Hepatic stellate cell (primary cell): ENCODE measurements at regions not wholly inside any gene's neighbourhood (a gene's known extent, or its start where the extent isn't known, plus 50 kb on each side); places are given as distances from the start of the nearest gene placed in this dataset.
A peak's percentile ranks its signal among the peaks of the same experiment; 100 is the strongest.

Experiments
- DNase-seq: peaks from one replicate; pipeline ENCODE4 v3.0.0; 2011; ENCODE audit warnings: low spot score

- DNase-seq = no peak
These were observed 131.8 kb upstream of the HS6ST1 start for GRCh38 chr2:128450211-128451024.

DNA sequence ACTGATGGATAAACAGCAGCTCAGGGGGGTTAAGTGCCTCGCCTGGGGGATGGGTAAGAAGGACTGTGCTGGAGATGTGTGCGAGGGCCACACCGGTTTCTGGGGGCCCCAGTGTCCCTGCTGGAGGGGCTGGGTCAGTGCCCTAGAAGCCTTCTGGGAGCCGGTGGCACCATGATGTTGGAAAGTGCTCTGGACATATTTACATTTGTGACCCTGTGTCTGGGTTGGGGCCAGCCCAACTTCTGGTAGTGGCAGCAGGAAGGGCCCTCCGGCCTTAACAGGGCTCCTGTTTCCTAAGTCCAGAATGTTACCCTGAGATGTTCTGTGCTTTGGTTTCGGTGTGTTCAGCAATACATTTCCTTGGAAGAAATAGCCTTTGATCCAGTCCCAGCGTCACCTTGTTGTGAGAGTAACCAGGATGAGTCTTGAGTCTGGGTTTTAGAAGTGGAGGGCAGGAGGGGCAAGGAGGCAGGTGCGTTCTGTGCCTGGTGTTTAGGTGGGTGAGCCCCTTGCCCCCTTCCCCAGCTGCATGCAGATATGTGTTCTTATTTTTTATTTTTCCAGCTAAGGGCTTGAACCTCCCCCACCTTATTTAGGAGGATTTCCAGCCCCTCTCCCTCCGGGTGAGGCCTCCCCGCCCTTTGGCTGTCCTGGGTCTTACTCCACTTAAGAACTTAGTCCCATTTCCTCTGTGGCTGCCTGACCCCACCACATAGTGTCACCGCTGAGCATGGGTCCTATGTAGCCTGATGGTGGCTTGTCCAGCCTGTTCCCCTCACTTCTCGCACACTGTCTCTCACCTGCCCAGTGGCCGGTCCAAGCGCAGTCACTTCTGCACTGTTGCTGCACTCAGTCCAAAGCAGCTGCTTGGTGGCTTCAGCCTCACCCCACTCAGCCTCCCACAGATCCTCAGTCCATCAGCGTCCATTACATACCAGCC lies 132.7 kb upstream of the HS6ST1 start:
- no peak for DNase-seq

DNA sequence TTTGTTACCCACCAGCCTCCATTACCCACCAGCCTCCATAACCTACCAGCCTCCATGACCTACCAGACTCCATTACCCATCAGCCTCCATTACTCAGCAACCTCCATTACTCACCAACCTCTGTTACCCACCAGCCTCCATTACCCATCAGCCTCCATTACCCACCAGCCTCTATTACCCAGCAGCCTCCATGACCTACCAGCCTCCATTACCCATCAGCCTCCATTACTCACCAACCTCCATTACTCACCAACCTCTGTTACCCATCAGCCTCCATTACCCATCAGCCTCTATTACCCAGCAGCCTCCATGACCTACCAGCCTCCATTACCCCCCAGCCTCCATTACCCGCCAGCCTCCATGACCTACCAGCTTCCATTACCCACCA lies 133.3 kb upstream of the HS6ST1 start:
- DNase-seq = no peak

DNA sequence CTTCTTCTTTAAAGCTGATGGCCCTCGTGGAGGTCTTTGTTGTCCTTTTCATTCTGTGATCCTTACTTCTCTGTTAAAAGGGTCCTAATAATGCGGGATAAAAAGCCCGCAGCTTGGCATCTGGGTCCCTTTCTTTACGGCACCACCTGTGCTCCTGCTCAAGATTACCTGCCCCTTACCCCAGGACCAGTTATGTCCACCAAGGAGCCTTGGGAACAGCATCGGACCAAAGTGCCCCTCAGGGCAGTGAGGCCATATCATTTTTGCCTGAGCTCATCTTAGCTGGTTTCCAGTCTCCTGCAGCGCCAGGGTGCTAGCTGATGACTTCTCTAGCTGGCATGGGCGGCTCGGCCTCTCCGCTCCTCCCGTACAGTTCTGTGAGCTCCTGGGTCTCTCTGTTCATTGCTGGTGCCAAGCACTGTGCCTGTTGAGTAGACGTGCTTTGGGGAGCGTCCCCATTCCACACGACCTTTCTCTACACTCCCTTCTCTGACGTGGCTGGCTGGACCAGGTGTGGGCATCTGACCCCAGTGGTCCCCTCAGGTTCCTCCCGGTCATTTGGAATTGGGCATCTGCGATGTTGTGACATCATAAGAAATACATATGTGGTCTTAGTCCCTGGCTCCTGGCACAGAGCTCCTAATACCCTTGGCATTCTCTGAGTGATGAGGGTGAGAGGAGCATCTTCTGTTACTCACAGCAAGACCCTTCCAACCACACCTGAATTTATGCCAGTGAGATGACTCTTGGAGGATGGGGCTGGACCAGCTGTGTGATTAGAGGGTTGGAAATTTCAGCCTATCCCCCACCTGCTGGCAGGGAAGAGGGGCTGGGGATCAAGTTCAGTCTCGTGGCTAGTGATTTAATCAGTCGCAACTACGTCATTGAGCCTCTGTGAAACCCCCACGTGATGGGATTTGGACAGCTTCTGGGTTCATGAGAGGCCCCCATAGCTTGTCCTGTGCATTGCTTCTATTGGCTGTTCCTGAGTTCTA lies 134.2 kb upstream of the HS6ST1 start:
- no peak for DNase-seq

DNA sequence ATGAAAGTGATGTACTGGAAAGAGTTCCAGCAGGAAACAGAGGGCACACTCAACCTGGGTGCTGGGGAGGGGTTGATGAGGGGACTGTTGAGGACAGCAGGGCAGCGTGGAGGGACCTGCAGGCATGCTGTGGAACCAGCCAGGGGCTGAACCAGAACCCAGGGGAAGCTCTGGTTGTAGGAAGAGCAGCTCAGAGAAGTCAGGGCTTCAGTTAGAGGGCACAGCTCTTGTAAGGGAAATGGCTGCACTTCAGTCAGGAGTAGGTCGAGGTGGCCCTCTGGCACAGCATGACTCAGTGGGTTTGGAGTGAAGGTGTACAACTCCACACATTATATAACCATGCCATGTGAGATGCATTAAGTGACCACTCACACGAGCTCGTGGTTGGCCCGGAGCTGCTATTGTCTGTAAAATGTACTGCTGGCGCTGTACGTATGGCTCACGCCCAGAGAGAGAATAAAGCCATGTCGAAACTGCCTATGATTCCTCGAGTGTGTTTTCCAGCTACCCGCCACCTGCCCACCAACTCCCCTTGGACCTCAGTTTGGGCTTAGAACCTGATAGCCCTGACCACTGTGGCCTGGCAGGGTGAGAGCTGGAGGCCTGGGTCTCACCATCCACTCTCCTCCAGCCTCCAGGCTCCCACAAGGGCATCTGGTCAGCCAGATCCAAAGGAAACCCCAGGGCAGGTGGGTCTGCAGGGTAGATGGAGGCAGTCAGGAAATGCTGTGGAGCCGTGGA lies 136.5 kb upstream of the HS6ST1 start:
- DNase-seq = no peak

DNA sequence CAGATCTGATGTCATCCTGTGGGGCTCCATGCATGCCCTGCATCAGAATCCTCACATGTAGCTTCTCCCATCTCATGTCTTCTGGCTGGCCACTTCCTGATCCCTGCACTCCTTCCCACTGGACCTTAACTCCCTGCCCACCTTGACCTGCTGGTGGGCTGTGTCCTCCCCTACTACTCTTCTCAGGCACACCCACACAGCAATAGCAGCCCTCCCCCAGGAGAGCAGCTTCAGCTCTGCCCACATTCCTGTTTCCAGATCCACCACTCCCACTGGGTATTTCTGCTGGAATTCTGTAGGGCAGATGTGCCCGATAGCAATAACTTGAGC lies 137.0 kb upstream of the HS6ST1 start:
- no peak for DNase-seq

DNA sequence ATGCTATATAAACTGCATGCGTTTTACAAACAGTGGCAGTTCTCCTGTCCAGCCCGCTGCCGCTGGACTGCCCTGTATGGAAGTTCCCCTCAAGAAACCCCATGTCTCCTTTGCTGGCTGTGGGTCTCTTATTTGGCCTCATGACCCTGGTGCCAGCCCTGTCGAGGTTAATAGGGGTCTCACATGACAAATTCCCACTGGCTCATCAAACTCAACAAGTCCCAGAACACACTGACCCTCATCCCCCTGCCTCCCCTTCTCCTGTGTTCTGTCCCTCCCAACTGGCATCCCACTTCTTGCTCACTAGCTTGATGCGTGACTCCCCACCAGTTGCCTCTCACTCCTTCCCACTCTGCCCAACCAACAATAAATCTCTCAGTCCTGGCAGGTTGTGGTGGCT lies 137.6 kb upstream of the HS6ST1 start:
- no peak for DNase-seq

GRCh38 chr2:128457006-128457604 lies 138.4 kb upstream of the HS6ST1 start:
- DNase-seq = no peak

DNA sequence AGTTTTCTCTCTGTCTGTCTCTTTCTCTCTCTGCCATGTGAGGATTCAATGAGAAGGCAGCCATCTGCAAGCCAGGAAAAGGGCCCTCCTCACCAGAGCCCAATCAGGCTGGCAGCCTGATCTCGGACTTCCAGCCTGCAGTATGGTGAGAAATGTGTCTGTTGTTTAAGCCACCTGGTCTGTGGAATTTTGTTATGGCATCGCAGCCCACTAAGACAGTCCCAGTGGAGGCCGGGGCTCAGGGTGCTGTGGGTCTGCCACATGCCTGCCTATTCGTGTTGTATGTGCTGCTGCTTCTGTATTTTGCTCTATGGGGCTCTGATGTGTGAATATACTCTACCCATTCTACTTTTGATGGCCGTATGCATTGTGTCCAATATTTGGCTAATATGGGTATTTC lies 139.0 kb upstream of the HS6ST1 start:
- no peak for DNase-seq

GRCh38 chr2:128458505-128458904 lies 139.8 kb upstream of the HS6ST1 start:
- no peak for DNase-seq

DNA sequence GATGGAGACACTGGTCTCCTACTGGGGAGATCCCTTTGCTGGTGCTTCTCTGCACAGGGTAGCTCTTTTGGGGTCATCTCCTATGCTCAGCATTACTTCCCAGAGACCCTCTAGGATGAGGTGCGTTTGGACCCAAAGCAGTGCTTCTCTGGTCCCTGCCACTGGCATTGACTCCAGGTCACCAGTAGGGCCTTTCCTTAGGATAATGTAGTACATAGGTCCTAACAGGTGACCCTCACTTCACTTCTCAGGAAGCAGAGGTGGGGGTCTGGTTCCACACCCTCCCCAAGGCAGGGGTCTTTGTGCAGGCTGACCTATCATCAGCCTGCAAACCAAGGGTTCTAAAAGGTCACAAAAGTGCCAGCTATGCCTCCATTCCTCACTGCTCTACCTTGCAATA lies 145.8 kb upstream of the HS6ST1 start:
- no peak for DNase-seq

GRCh38 chr2:128465246-128466170 lies 146.8 kb upstream of the HS6ST1 start:
- no peak for DNase-seq

- DNase-seq = no peak
These were observed 147.7 kb upstream of the HS6ST1 start for GRCh38 chr2:128466376-128466775.

DNA sequence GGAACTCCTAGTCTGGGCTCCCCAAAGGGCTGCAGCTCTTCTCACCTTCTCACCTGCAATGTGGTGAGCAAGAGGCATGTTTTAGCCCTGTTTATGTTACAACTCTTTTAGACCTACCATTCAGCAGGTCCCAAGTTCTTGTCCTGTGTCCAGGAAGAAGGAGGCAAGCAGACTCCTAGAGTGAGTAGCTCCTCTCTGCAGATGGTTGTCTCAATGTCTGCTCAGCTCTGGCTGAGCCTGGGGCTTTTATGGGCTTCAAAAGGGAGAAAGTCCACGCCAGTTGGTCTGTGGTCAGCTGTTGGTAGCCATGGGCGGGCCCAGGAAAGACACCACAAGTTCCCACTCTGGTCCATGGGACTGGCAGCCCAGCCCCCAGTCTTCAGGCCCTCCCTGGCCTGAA lies 148.1 kb upstream of the HS6ST1 start:
- DNase-seq = no peak

DNA sequence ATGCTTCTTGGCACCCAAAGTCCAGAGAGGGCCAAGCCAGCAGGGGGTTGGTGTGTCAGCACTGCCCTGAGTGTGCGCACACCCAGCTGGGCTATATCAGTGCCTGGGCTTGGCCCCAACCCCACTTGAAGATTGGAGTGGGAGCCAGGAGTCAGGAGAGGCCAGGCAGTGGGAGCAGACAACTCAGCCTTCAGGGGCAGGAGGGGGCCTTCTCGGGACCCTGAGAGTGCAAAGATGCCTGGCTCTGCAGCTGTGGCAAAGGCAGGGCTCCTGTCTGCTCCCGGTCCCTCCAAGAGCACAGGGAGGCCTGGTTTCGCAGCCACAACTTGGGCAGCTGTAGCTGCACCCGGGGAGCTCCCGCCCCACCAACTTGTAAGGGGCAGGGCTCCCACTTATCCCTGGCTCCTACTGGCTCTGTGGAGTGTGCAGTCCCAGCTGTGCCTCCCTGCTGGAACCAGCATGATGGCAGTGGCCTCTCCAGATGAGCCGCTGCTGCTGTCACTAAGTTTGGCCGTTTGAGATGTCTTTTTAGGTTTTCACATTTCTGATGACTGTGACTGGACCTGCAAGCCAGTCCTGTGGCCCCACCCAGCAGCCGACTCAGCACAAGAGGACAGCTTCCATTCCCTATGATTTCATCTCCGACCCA lies 148.8 kb upstream of the HS6ST1 start:
- no peak for DNase-seq

DNA sequence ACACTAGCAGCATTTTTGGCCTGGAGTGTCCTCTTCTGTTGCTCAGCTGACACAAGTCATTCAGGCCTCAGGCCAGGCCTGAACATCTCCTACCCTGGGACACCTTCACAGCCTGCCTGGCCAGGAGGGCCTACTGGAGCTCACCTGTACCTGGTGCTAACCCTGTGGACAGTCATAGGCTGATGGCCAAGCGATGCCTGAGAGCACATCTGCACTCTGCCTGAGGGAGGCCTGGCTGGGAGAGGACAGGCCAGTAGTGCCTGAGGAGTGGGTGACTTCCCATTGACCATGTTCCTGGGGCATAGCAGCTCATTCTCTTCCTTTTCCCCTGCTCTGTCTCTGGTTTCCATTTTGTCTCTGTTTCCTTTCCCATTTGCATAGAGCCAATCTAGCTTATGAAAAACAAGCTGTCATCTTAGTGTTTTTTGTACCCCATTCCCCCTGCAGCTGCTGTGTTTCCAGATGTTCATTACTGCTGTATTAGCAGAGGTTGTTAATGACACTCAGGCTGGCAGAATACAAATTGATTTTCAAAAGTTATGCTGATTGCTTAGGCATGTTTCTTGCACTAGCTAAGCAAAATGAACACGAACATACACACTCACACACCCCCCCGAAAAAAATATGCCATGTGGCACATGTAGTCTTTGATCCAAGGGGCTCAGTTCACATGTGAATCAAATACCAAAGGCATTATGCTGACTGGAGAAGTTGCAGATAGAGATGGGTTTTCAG lies 149.7 kb upstream of the HS6ST1 start:
- DNase-seq = no peak

GRCh38 chr2:128469203-128469602 lies 150.5 kb upstream of the HS6ST1 start:
- DNase-seq = no peak

DNA sequence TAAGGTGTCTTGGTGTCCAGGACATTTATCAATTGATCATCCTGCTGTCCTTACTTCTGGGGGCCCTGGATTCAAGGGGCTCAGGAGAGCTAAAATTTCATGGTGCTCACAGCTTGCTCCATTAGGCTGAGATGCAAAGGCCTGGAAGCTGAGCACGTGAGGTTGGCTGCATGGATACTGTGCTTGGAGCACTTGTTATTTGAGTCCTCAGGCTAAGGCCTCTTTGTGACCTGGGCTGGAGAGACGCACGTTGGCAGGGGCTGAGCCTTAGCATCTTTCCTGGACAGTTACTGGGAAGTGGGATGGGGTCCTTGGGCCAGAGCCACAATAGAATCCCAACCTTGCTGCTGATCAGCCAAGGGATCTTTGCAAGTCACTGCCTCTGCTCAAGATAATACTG lies 151.2 kb upstream of the HS6ST1 start:
- no peak for DNase-seq

- DNase-seq = peak; percentile 33
These were observed 154.1 kb upstream of the HS6ST1 start for GRCh38 chr2:128472789-128473174.
